ENCODE measurements at regions not wholly inside any gene's neighbourhood (a gene's known extent, or its start where the extent isn't known, plus 50 kb on each side); places are given as distances from the start of the nearest gene placed in this dataset.

- DNase-seq (ENCODE audit: low spot score): no peak
Observed at GRCh38 chr4:136438645-136439044, 1093.6 kb downstream of the PCDH18 start.

- DNase-seq (ENCODE audit: low spot score): no peak
Observed at GRCh38 chr4:136424052-136424451, 1108.2 kb downstream of the PCDH18 start.

GRCh38 chr4:136414981-136415380, 1117.3 kb downstream of the PCDH18 start:
- DNase-seq (ENCODE audit: low spot score): no peak

- DNase-seq (ENCODE audit: low spot score): no peak
Observed at GRCh38 chr4:136412708-136413107, 1119.6 kb downstream of the PCDH18 start.

- no peak for DNase-seq (ENCODE audit: low spot score)
Observed at GRCh38 chr4:136400829-136401228, 1131.5 kb downstream of the PCDH18 start.

GRCh38 chr4:136395212-136395722, 1137.0 kb downstream of the PCDH18 start:
- no peak for DNase-seq (ENCODE audit: low spot score)

GRCh38 chr4:136392576-136392975, 1139.7 kb downstream of the PCDH18 start:
- no peak for DNase-seq (ENCODE audit: low spot score)

- DNase-seq (ENCODE audit: low spot score): no peak
Observed at GRCh38 chr4:136390824-136391223, 1141.5 kb downstream of the PCDH18 start.

GRCh38 chr4:136383082-136383481, 1149.2 kb downstream of the PCDH18 start:
- DNase-seq (ENCODE audit: low spot score): no peak

- DNase-seq (ENCODE audit: low spot score): no peak
Observed at GRCh38 chr4:136371231-136371630, 1161.1 kb downstream of the PCDH18 start.

- peak; percentile 14 for DNase-seq (ENCODE audit: low spot score)
Observed at GRCh38 chr4:136369073-136369472, 1163.2 kb downstream of the PCDH18 start.

- no peak for DNase-seq (ENCODE audit: low spot score)
Observed at GRCh38 chr4:136357556-136357955, 1174.7 kb downstream of the PCDH18 start.

- DNase-seq (ENCODE audit: low spot score): no peak
Observed at GRCh38 chr4:136355970-136356369, 1176.3 kb downstream of the PCDH18 start.

GRCh38 chr4:136343340-136343739, 1189.0 kb downstream of the PCDH18 start:
- DNase-seq (ENCODE audit: low spot score): no peak

- no peak for DNase-seq (ENCODE audit: low spot score)
Observed at GRCh38 chr4:136342666-136343065, 1189.6 kb downstream of the PCDH18 start.

- no peak for DNase-seq (ENCODE audit: low spot score)
Observed at GRCh38 chr4:136337216-136337615, 1195.1 kb downstream of the PCDH18 start.

- DNase-seq (ENCODE audit: low spot score): no peak
Observed at GRCh38 chr4:136336479-136336878, 1195.8 kb downstream of the PCDH18 start.

GRCh38 chr4:136329042-136329662, 1203.1 kb downstream of the PCDH18 start:
- no peak for DNase-seq (ENCODE audit: low spot score)

GRCh38 chr4:136328131-136328530, 1204.2 kb downstream of the PCDH18 start:
- no peak for DNase-seq (ENCODE audit: low spot score)

- DNase-seq (ENCODE audit: low spot score): no peak
Observed at GRCh38 chr4:136320465-136320813, 1211.9 kb downstream of the PCDH18 start.

GRCh38 chr4:136319789-136320464, 1212.4 kb downstream of the PCDH18 start:
- no peak for DNase-seq (ENCODE audit: low spot score)

GRCh38 chr4:136316961-136317360, 1215.3 kb downstream of the PCDH18 start:
- DNase-seq (ENCODE audit: low spot score): no peak

- DNase-seq (ENCODE audit: low spot score): no peak
Observed at GRCh38 chr4:136314686-136315085, 1217.6 kb downstream of the PCDH18 start.

Measured in umbilical cord (tissue), 1 donor.